ENCODE measurements at regions not wholly inside any gene's neighbourhood (a gene's known extent, or its start where the extent isn't known, plus 50 kb on each side); places are given as distances from the start of the nearest gene placed in this dataset.

DNA sequence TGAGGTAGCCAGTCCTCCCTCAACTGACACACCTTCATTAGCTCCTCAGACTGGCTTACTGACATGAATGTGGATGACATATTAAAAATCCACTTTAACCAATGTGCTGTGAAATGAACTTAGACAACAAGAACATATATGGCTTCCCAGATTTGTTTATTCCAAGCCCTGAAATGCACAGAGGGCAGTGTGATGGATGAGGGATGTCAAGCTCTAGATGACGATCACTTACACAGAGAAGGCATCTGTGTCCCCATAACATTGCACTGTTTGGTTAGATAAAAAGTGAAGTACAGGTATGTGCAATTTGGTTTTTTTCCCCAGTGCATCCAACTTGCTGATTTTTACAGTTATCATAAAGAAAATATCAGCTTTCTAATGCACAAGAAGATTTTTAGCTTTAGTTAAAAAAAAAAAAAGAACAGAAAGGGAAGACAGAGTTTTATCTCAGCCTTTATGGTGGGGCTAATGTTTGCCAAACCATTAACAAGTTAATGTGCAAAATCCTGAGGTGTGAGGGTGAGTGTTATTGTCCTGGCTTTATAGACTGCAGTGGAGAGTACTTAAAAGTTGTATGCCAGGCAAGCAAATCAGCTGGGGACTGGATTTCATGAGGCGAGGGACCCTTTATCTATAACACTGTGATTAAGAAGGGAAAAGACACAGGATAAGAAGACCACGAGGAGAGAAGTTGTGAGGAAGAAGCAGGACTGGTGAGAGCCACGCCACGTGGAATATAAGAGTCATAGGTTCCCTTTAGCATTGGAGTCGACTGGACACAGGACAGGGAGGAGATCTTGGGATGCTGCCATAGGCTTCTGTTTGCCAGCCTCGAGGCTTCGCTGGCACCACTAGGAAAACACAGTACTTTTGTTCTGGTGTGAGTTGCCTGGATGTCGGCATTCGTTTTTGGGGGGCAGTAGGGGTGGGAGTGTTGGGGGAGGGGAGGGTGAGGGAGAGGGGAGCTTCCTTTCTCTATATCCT is 90.0 kb upstream of the BACH2 start:
- Histone ChIP-seq H3K9me2 (replicated peaks; ENCODE audit: insufficient read depth) (no peaks in the 10 kb centered on the region), H3K36me3 (replicated peaks; ENCODE audit: insufficient read depth, low read depth) (no peaks in the 10 kb centered on the region), H3K9me3 (ENCODE audit: low read depth) (no peaks in the 10 kb centered on the region), H3K27ac (no peak overlapping the region), H3K27me3 (peaks cover 28% of the 10 kb centered on the region), H3K4me1 (ENCODE audit: insufficient read depth) (peaks cover 3% of the 10 kb centered on the region), H4K20me1 (ENCODE audit: insufficient read depth, poor library complexity, severe bottlenecking) (no peaks in the 10 kb centered on the region), H3K4me3 (no peak overlapping the region), H2AFZ (no peak overlapping the region), H3K79me2 (no peaks in the 10 kb centered on the region), H3K4me2 (no peak overlapping the region)
- 44% methylated on average over 10 of the region's 10 CpGs for WGBS (ENCODE audit: low lambda C conversion rate, missing lambda C conversion rate)
- TF ChIP-seq EZH2phosphoT487 (IDR thresholded peaks at IDR 0.05; ENCODE audit: low read depth, severe bottlenecking, unreplicated experiment) (no peak), EZH2 (IDR thresholded peaks at IDR 0.05; ENCODE audit: borderline replicate concordance) (no peak)
- TF ChIP-seq, protein P1, sequence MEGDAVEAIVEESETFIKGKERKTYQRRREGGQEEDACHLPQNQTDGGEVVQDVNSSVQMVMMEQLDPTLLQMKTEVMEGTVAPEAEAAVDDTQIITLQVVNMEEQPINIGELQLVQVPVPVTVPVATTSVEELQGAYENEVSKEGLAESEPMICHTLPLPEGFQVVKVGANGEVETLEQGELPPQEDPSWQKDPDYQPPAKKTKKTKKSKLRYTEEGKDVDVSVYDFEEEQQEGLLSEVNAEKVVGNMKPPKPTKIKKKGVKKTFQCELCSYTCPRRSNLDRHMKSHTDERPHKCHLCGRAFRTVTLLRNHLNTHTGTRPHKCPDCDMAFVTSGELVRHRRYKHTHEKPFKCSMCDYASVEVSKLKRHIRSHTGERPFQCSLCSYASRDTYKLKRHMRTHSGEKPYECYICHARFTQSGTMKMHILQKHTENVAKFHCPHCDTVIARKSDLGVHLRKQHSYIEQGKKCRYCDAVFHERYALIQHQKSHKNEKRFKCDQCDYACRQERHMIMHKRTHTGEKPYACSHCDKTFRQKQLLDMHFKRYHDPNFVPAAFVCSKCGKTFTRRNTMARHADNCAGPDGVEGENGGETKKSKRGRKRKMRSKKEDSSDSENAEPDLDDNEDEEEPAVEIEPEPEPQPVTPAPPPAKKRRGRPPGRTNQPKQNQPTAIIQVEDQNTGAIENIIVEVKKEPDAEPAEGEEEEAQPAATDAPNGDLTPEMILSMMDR (IDR thresholded peaks at IDR 0.05; ENCODE audit: poor library complexity) = no peak
- no peak for DNase-seq (ENCODE audit: low spot score)

DNA sequence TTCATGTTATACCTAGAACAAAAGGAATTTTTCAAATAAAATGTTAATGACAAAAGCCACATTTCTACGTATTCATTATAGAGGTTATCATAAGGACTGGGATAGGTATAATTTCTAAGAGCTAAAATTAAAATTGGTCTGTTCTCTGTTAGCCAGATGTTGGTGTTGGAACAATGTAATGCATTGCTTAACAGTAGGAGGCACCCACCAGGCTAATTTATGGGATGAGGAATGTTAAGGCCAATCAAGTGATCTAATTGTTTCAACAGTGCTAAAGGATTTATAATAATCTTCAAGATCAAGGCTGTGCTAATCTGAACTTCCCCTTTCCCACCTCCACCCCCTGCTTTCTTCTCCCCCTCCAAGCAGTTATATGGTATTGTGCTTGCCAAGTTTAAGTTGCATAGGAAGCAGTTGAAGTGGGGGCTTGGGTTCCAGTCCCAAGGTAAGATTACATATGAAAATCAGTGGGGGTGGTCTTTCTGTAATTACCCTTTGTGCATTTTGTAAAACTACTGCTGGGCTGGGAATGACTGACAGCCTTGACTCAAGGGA is 89.2 kb upstream of the BACH2 start:
- no peak for TF ChIP-seq EZH2phosphoT487 (IDR thresholded peaks at IDR 0.05; ENCODE audit: low read depth, severe bottlenecking, unreplicated experiment)
- no peak for TF ChIP-seq EZH2 (IDR thresholded peaks at IDR 0.05; ENCODE audit: borderline replicate concordance)
- TF ChIP-seq, protein P1 (IDR thresholded peaks at IDR 0.05; ENCODE audit: poor library complexity) = no peak
- no peak overlapping the region for H3K4me2 ChIP-seq
- 75% methylated on average over 1 of the region's 1 CpG for WGBS (ENCODE audit: low lambda C conversion rate, missing lambda C conversion rate)

DNA sequence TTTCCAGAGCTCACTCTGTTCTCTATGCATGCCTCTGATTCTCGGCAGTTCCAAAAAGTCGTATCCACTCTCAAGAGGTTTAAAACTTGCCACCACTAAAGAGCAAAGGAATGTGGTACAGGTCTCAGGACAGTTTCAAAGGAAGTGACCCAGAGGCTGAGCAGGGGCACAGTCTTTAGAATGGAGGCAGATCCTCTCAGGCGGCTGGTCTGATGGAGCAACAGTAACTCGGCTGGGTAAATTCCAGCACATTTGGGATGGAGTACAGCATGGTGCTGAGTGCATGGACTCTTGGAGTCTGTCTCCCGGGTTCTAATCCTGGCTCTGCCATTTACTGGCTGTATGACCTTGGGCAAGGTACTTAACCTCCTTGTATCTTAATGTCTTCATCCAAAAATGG is 88.1 kb upstream of the BACH2 start:
- Histone ChIP-seq H3K4me2 (no peak overlapping the region), H3K4me1 (ENCODE audit: insufficient read depth) (peaks cover 3% of the 10 kb centered on the region), H3K9me2 (replicated peaks; ENCODE audit: insufficient read depth) (no peaks in the 10 kb centered on the region), H3K9me3 (ENCODE audit: low read depth) (no peaks in the 10 kb centered on the region), H3K27ac (no peak overlapping the region), H3K27me3 (peaks cover 28% of the 10 kb centered on the region), H3K79me2 (no peaks in the 10 kb centered on the region), H4K20me1 (ENCODE audit: insufficient read depth, poor library complexity, severe bottlenecking) (no peaks in the 10 kb centered on the region), H3K36me3 (replicated peaks; ENCODE audit: insufficient read depth, low read depth) (no peaks in the 10 kb centered on the region), H3K4me3 (no peak overlapping the region), H2AFZ (no peak overlapping the region)
- no peak for DNase-seq (ENCODE audit: low spot score)
- 80% methylated on average over 5 of the region's 5 CpGs for WGBS (ENCODE audit: low lambda C conversion rate, missing lambda C conversion rate)
- TF ChIP-seq EZH2phosphoT487 (IDR thresholded peaks at IDR 0.05; ENCODE audit: low read depth, severe bottlenecking, unreplicated experiment) (no peak), EZH2 (IDR thresholded peaks at IDR 0.05; ENCODE audit: borderline replicate concordance) (no peak)
- TF ChIP-seq, protein P1 (IDR thresholded peaks at IDR 0.05; ENCODE audit: poor library complexity) = no peak

More for the DNA sequence above, 89.2 kb upstream of the BACH2 start:
- H3K27ac ChIP-seq = no peak overlapping the region
- H3K27me3 ChIP-seq = peaks cover 28% of the 10 kb centered on the region
- H3K4me1 ChIP-seq (ENCODE audit: insufficient read depth) = peaks cover 3% of the 10 kb centered on the region
- no peaks in the 10 kb centered on the region for H3K9me2 ChIP-seq (replicated peaks; ENCODE audit: insufficient read depth)
- no peak for DNase-seq (ENCODE audit: low spot score)
- H3K36me3 ChIP-seq (replicated peaks; ENCODE audit: insufficient read depth, low read depth) = no peaks in the 10 kb centered on the region
- no peaks in the 10 kb centered on the region for H4K20me1 ChIP-seq (ENCODE audit: insufficient read depth, poor library complexity, severe bottlenecking)
- no peaks in the 10 kb centered on the region for H3K79me2 ChIP-seq
- H3K9me3 ChIP-seq (ENCODE audit: low read depth) = no peaks in the 10 kb centered on the region
- H2AFZ ChIP-seq = no peak overlapping the region
- H3K4me3 ChIP-seq = no peak overlapping the region

Measured in hepatocyte (in vitro differentiated cells).